Endothelial cell of umbilical vein (primary cell): ENCODE measurements at regions not wholly inside any gene's neighbourhood (a gene's known extent, or its start where the extent isn't known, plus 50 kb on each side); places are given as distances from the start of the nearest gene placed in this dataset.

Source experiments
- BruUV-seq: library from RNA; stranded (reverse); fragments of 400-500 nt; replicated peaks from 2 replicates; lab custom pipeline; 2021; lab: Mats Ljungman, UMichigan
- CTCF ChIA-PET: fragments of 300-600, 350-600 bp; sonication (Branson Sonifier 250); formaldehyde crosslinking; loops from one replicate; lab custom pipeline; 2021; ENCODE audit warnings: antibody characterized with exemption, inconsistent platforms; lab: Charles Lee
- POLR2A ChIA-PET: fragments of 300-600, 350-600 bp; sonication (Branson Sonifier 250); formaldehyde crosslinking; loops from one replicate; lab custom pipeline; 2021; ENCODE audit warnings: antibody characterized with exemption, inconsistent platforms; lab: Charles Lee
- DNase-seq: peaks from one replicate; pipeline ENCODE4 v3.0.0-alpha.2; 2011; ENCODE audit warnings: low read depth, low spot score
- FAIRE-seq: peaks from 2 replicates; lab custom pipeline; 2011; peaks lifted over from hg19 to GRCh38; lab: Jason Lieb, UNC
- H2AFZ ChIP-seq: 2 replicates; pipeline ENCODE4 v1.6.0; 2012; ENCODE audit warnings: low read depth, low read length, control low read depth, inconsistent platforms
- H3K27ac ChIP-seq: 2 replicates; pipeline ENCODE4 v1.5.1; 2011; ENCODE audit warnings: low read depth, mild to moderate bottlenecking, control low read depth, low read length, moderate library complexity; ENCODE audit not compliant: insufficient read depth
- H3K27me3 ChIP-seq, 2 experiments: 2 replicates each; pipeline versions ENCODE4 v1.6.0 to v1.6.1; 2011; ENCODE audit warnings: low read length in 2 of 2, mixed read lengths in 1 of 2; ENCODE audit not compliant: control insufficient read depth in 2 of 2, insufficient read depth in 2 of 2
- H3K36me3 ChIP-seq, 2 experiments: 2 replicates in 1 of 2; 3 replicates in 1 of 2; pipeline ENCODE4 v1.5.1; 2011; ENCODE audit warnings: low read length in 2 of 2, mild to moderate bottlenecking in 1 of 2, moderate library complexity in 1 of 2; ENCODE audit not compliant: control insufficient read depth in 2 of 2, insufficient read depth in 2 of 2; ENCODE audit errors: extremely low read depth in 1 of 2
- H3K4me1 ChIP-seq: 3 replicates; pipeline ENCODE4 v1.5.1; 2011; ENCODE audit warnings: mild to moderate bottlenecking, low read length; ENCODE audit not compliant: control insufficient read depth, insufficient read depth; ENCODE audit errors: extremely low read depth
- H3K4me2 ChIP-seq: 2 replicates; pipeline ENCODE4 v1.6.1; 2011; ENCODE audit warnings: low read length, control low read depth, mixed read lengths; ENCODE audit not compliant: insufficient read depth
- H3K4me3 ChIP-seq, 3 experiments: fragments of 200-600 bp in 1 of 3; sonication (generic), shearing (Covaris generic) in 1 of 3; replicated peaks in 1 of 3; 2 replicates each; pipeline ENCODE4 v1.5.1; 2011 to 2016; ENCODE audit warnings: control low read depth in 3 of 3, low read length in 3 of 3, mild to moderate bottlenecking in 2 of 3, inconsistent platforms in 1 of 3, low read depth in 1 of 3, moderate library complexity in 1 of 3; ENCODE audit not compliant: insufficient read depth in 1 of 3
- H3K79me2 ChIP-seq: 2 replicates; pipeline ENCODE4 v1.6.0; 2012; ENCODE audit warnings: low read length, inconsistent platforms; ENCODE audit not compliant: control insufficient read depth, insufficient read depth
- H3K9ac ChIP-seq: replicated peaks from 2 replicates; pipeline ENCODE3; 2011; ENCODE audit warnings: low read length, control low read depth; ENCODE audit not compliant: insufficient read depth; ENCODE audit errors: extremely low read depth
- H3K9me1 ChIP-seq: replicated peaks from 3 replicates; pipeline ENCODE4 v1.6.0; 2011; ENCODE audit warnings: mild to moderate bottlenecking, low read length; ENCODE audit not compliant: control insufficient read depth, insufficient read depth; ENCODE audit errors: extremely low read depth
- H3K9me3 ChIP-seq: replicated peaks from 2 replicates; pipeline ENCODE4 v1.5.1; 2012; ENCODE audit warnings: low read length, inconsistent platforms; ENCODE audit not compliant: control insufficient read depth, insufficient read depth
- H4K20me1 ChIP-seq: replicated peaks from 2 replicates; pipeline ENCODE3; 2011; ENCODE audit warnings: mild to moderate bottlenecking, low read length; ENCODE audit not compliant: control insufficient read depth, insufficient read depth; ENCODE audit errors: extremely low read depth
- EZH2 ChIP-seq: IDR thresholded peaks from 2 replicates; pipeline ENCODE4 v1.6.1; 2012; ENCODE audit warnings: borderline replicate concordance, low read depth, mild to moderate bottlenecking, moderate library complexity, low read length, inconsistent platforms; ENCODE audit not compliant: severe bottlenecking
- FOS ChIP-seq: IDR thresholded peaks from 2 replicates; pipeline ENCODE4 v1.6.1; 2011; ENCODE audit warnings: mild to moderate bottlenecking, low read length, moderate library complexity, borderline replicate concordance; ENCODE audit not compliant: insufficient read depth
- GATA2 ChIP-seq: IDR thresholded peaks from 2 replicates; pipeline ENCODE4 v1.7.0; 2011; ENCODE audit warnings: low read depth, mild to moderate bottlenecking, moderate library complexity, mixed read lengths, low read length; ENCODE audit not compliant: insufficient read length, insufficient read depth
- JUN ChIP-seq: IDR thresholded peaks from 2 replicates; pipeline ENCODE4 v1.6.1; 2011; ENCODE audit warnings: borderline replicate concordance, low read depth; ENCODE audit not compliant: insufficient read length, insufficient read depth
- MYC ChIP-seq: IDR thresholded peaks from one replicate; pipeline ENCODE4 v1.6.1; 2011; ENCODE audit warnings: mild to moderate bottlenecking, low read depth, low read length
- POLR2A ChIP-seq: IDR thresholded peaks from 2 replicates; pipeline ENCODE4 v1.6.1; 2012; ENCODE audit warnings: low read depth, mild to moderate bottlenecking, control low read depth, low read length
- POLR2AphosphoS5 ChIP-seq: IDR thresholded peaks from 2 replicates; pipeline ENCODE4 v1.6.1; 2012; ENCODE audit warnings: low read depth, mild to moderate bottlenecking, control low read depth, low read length, moderate library complexity; ENCODE audit not compliant: insufficient read depth
- dilution Hi-C: fragments of 300-500 bp; cut with MboI; formaldehyde crosslinking; loops from one replicate; pipeline ENCODE4 v1.15.0; 2019; ENCODE audit warnings: low sequenced_read_pairs; ENCODE audit not compliant: extremely low pct_ligation_motif_present
- intact Hi-C: fragments of 100-400 bp; cut with micrococcal nuclease; formaldehyde crosslinking; loops from one replicate; pipeline ENCODE4 v1.10.0; 2022
- TF ChIP-seq, protein P1 (sequence below): IDR thresholded peaks from 2 replicates; pipeline ENCODE4 v1.6.1; 2011; ENCODE audit not compliant: insufficient read depth, insufficient read length
- TF ChIP-seq, protein P2 (sequence below), 2 donors: IDR thresholded peaks; 1 replicate in 1 of 2; 2 replicates in 1 of 2; pipeline ENCODE4 v1.5.1; 2011; ENCODE audit warnings: low read length in 2 of 2, mild to moderate bottlenecking in 2 of 2, moderate library complexity in 2 of 2, control low read depth in 1 of 2, inconsistent platforms in 1 of 2, low read depth in 1 of 2; ENCODE audit not compliant: insufficient read depth in 1 of 2; ENCODE audit errors: extremely low read depth in 1 of 2

GRCh38 chr2:2557475-2557874, 226.4 kb upstream of the MYT1L start:
- no peaks in the 10 kb centered on the region for H4K20me1 ChIP-seq
- no peaks in the 10 kb centered on the region for H3K4me1 ChIP-seq
- H3K36me3 ChIP-seq = no peaks in the 10 kb centered on the region
- no peaks in the 10 kb centered on the region for H3K79me2 ChIP-seq
- DNase-seq (no peak), FAIRE-seq (no peak)
- H3K4me2 ChIP-seq = no peak overlapping the region
- H3K9ac ChIP-seq = no peak overlapping the region
- CTCF ChIA-PET = no interaction called here
- H3K9me3 ChIP-seq = peaks cover 12% of the 10 kb centered on the region
- intact Hi-C loops = no loop called here
- H3K27me3 ChIP-seq = no peaks in the 10 kb centered on the region
- H2AFZ ChIP-seq = no peak overlapping the region
- BruUV-seq = no TSS peak
- POLR2A ChIA-PET = no interaction called here
- H3K9me1 ChIP-seq = no peaks in the 10 kb centered on the region
- no peak overlapping the region for H3K4me3 ChIP-seq
- TF ChIP-seq, protein P1, sequence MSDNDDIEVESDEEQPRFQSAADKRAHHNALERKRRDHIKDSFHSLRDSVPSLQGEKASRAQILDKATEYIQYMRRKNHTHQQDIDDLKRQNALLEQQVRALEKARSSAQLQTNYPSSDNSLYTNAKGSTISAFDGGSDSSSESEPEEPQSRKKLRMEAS = no peak
- TF ChIP-seq POLR2AphosphoS5 (no peak), EZH2 (no peak), JUN (no peak), GATA2 (no peak), MYC (no peak), FOS (no peak), POLR2A (no peak)
- TF ChIP-seq, protein P2, sequence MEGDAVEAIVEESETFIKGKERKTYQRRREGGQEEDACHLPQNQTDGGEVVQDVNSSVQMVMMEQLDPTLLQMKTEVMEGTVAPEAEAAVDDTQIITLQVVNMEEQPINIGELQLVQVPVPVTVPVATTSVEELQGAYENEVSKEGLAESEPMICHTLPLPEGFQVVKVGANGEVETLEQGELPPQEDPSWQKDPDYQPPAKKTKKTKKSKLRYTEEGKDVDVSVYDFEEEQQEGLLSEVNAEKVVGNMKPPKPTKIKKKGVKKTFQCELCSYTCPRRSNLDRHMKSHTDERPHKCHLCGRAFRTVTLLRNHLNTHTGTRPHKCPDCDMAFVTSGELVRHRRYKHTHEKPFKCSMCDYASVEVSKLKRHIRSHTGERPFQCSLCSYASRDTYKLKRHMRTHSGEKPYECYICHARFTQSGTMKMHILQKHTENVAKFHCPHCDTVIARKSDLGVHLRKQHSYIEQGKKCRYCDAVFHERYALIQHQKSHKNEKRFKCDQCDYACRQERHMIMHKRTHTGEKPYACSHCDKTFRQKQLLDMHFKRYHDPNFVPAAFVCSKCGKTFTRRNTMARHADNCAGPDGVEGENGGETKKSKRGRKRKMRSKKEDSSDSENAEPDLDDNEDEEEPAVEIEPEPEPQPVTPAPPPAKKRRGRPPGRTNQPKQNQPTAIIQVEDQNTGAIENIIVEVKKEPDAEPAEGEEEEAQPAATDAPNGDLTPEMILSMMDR (IDR thresholded peaks at IDR 0.05; ENCODE audit: extremely low read depth in 1 of 2, insufficient read depth in 1 of 2, low read depth in 1 of 2, low read length in 2 of 2) = no peak
- no peak overlapping the region for H3K27ac ChIP-seq
- dilution Hi-C loops = no loop called here
